ENCODE measurements at regions not wholly inside any gene's neighbourhood (a gene's known extent, or its start where the extent isn't known, plus 50 kb on each side); places are given as distances from the start of the nearest gene placed in this dataset.

DNA sequence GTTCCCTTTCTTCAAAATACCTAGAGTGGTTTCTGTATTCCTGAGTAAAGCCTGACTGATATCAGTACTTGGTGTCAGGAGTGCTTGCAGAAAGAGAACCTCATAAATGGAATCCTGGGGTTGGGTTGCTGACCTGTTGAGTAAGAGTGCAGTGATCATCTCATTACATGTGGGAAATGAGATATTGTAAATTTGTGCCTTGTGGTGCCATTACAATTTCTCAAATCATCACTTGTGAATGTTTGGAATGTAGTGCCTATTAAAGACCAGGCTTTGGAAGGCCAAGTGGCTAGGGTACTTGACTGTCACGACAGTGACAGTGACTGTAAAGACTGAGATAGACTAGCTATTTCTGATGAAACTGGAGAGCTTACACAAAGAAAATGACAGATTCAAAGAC is 176.7 kb upstream of the CTTNBP2NL start (continued):
- TF ChIP-seq, protein P1, sequence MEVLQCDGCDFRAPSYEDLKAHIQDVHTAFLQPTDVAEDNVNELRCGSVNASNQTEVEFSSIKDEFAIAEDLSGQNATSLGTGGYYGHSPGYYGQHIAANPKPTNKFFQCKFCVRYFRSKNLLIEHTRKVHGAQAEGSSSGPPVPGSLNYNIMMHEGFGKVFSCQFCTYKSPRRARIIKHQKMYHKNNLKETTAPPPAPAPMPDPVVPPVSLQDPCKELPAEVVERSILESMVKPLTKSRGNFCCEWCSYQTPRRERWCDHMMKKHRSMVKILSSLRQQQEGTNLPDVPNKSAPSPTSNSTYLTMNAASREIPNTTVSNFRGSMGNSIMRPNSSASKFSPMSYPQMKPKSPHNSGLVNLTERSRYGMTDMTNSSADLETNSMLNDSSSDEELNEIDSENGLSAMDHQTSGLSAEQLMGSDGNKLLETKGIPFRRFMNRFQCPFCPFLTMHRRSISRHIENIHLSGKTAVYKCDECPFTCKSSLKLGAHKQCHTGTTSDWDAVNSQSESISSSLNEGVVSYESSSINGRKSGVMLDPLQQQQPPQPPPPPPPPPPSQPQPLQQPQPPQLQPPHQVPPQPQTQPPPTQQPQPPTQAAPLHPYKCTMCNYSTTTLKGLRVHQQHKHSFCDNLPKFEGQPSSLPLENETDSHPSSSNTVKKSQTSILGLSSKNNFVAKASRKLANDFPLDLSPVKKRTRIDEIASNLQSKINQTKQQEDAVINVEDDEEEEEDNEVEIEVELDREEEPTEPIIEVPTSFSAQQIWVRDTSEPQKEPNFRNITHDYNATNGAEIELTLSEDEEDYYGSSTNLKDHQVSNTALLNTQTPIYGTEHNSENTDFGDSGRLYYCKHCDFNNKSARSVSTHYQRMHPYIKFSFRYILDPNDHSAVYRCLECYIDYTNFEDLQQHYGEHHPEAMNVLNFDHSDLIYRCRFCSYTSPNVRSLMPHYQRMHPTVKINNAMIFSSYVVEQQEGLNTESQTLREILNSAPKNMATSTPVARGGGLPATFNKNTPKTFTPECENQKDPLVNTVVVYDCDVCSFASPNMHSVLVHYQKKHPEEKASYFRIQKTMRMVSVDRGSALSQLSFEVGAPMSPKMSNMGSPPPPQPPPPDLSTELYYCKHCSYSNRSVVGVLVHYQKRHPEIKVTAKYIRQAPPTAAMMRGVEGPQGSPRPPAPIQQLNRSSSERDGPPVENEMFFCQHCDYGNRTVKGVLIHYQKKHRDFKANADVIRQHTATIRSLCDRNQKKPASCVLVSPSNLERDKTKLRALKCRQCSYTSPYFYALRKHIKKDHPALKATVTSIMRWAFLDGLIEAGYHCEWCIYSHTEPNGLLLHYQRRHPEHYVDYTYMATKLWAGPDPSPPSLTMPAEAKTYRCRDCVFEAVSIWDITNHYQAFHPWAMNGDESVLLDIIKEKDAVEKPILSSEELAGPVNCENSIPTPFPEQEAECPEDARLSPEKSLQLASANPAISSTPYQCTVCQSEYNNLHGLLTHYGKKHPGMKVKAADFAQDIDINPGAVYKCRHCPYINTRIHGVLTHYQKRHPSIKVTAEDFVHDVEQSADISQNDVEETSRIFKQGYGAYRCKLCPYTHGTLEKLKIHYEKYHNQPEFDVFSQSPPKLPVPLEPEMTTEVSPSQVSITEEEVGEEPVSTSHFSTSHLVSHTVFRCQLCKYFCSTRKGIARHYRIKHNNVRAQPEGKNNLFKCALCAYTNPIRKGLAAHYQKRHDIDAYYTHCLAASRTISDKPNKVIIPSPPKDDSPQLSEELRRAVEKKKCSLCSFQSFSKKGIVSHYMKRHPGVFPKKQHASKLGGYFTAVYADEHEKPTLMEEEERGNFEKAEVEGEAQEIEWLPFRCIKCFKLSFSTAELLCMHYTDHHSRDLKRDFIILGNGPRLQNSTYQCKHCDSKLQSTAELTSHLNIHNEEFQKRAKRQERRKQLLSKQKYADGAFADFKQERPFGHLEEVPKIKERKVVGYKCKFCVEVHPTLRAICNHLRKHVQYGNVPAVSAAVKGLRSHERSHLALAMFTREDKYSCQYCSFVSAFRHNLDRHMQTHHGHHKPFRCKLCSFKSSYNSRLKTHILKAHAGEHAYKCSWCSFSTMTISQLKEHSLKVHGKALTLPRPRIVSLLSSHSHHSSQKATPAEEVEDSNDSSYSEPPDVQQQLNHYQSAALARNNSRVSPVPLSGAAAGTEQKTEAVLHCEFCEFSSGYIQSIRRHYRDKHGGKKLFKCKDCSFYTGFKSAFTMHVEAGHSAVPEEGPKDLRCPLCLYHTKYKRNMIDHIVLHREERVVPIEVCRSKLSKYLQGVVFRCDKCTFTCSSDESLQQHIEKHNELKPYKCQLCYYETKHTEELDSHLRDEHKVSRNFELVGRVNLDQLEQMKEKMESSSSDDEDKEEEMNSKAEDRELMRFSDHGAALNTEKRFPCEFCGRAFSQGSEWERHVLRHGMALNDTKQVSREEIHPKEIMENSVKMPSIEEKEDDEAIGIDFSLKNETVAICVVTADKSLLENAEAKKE (CRISPR knock-in tag; IDR thresholded peaks at IDR 0.05) = no peak
- TF ChIP-seq, protein P2, sequence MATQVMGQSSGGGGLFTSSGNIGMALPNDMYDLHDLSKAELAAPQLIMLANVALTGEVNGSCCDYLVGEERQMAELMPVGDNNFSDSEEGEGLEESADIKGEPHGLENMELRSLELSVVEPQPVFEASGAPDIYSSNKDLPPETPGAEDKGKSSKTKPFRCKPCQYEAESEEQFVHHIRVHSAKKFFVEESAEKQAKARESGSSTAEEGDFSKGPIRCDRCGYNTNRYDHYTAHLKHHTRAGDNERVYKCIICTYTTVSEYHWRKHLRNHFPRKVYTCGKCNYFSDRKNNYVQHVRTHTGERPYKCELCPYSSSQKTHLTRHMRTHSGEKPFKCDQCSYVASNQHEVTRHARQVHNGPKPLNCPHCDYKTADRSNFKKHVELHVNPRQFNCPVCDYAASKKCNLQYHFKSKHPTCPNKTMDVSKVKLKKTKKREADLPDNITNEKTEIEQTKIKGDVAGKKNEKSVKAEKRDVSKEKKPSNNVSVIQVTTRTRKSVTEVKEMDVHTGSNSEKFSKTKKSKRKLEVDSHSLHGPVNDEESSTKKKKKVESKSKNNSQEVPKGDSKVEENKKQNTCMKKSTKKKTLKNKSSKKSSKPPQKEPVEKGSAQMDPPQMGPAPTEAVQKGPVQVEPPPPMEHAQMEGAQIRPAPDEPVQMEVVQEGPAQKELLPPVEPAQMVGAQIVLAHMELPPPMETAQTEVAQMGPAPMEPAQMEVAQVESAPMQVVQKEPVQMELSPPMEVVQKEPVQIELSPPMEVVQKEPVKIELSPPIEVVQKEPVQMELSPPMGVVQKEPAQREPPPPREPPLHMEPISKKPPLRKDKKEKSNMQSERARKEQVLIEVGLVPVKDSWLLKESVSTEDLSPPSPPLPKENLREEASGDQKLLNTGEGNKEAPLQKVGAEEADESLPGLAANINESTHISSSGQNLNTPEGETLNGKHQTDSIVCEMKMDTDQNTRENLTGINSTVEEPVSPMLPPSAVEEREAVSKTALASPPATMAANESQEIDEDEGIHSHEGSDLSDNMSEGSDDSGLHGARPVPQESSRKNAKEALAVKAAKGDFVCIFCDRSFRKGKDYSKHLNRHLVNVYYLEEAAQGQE (IDR thresholded peaks at IDR 0.05; ENCODE audit: unreplicated experiment) = no peak
- TF ChIP-seq ZNF114 (CRISPR knock-in tag; IDR thresholded peaks at IDR 0.05) (no peak), POLR2AphosphoS5 (IDR thresholded peaks at IDR 0.05; ENCODE audit: low read depth) (no peak)

DNA sequence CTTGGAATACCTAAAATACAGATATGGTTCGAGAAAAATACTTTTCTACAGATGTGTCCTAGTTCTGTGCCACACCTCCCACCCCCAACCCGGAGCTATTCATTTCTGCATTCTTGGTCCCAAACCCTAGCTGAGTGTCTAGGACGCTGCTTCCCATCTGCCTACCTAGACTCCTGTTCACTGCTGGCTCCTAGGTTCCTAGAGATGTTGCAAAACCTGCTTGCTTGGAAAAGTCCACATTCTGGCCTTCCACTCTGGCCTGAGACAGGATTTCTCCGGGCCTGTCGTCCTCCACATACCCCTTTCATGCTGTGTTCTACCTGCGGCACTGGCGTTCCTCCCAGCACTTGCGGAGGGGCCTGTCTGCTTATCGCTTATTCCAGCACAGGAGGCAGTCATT is 165.8 kb upstream of the CTTNBP2NL start:
- Histone ChIP-seq H3K36me3 (ENCODE audit: insufficient read depth) (no peaks in the 10 kb centered on the region), H3K4me3 (no peak overlapping the region), H3K27me3 (ENCODE audit: insufficient read depth) (no peaks in the 10 kb centered on the region), H4K20me1 (replicated peaks; ENCODE audit: insufficient read depth) (no peaks in the 10 kb centered on the region), H3K4me1 (ENCODE audit: insufficient read depth) (peaks cover 19% of the 10 kb centered on the region), H3K27ac (ENCODE audit: low read depth) (no peak overlapping the region), H2AFZ (no peak overlapping the region), H3K4me2 (no peak overlapping the region), H3F3A (replicated peaks; ENCODE audit: low read depth) (no peaks in the 10 kb centered on the region), H3K9me2 (ENCODE audit: insufficient read depth) (peaks cover 5% of the 10 kb centered on the region; the same call in 1 of the 2 replicates), H3K79me2 (replicated peaks; ENCODE audit: insufficient read depth) (no peaks in the 10 kb centered on the region)
- DNase-seq (ENCODE audit: low spot score) = no peak
- no peak for ATAC-seq
- H3K36me3 Mint-ChIP-seq (ENCODE audit: low read depth) = peaks cover 6% of the 10 kb centered on the region; the same call in 2 of the 3 replicates
- no peaks in the 10 kb centered on the region for H3K27me3 Mint-ChIP-seq (ENCODE audit: insufficient read depth, low read depth, poor library complexity)
- peaks cover 14% of the 10 kb centered on the region; the same call in 2 of the 3 replicates for H3K9me3 Mint-ChIP-seq
- H3K27ac Mint-ChIP-seq = no peak overlapping the region
- peaks cover 15% of the 10 kb centered on the region for H3K4me1 Mint-ChIP-seq
- H3K4me3 Mint-ChIP-seq = no peak overlapping the region
- TF ChIP-seq ZNF114 (CRISPR knock-in tag; IDR thresholded peaks at IDR 0.05) = no peak
- TF ChIP-seq, protein P3, sequence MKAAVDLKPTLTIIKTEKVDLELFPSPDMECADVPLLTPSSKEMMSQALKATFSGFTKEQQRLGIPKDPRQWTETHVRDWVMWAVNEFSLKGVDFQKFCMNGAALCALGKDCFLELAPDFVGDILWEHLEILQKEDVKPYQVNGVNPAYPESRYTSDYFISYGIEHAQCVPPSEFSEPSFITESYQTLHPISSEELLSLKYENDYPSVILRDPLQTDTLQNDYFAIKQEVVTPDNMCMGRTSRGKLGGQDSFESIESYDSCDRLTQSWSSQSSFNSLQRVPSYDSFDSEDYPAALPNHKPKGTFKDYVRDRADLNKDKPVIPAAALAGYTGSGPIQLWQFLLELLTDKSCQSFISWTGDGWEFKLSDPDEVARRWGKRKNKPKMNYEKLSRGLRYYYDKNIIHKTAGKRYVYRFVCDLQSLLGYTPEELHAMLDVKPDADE (IDR thresholded peaks at IDR 0.05) = no peak
- TF ChIP-seq JUNB (IDR thresholded peaks at IDR 0.05; ENCODE audit: unreplicated experiment) = no peak
- TF ChIP-seq STAT1 (IDR thresholded peaks at IDR 0.05; ENCODE audit: unreplicated experiment) = no peak
- no peak for TF ChIP-seq ZNF331 (CRISPR knock-in tag; IDR thresholded peaks at IDR 0.05; ENCODE audit: low read depth)
- TF ChIP-seq, protein P2 (IDR thresholded peaks at IDR 0.05; ENCODE audit: unreplicated experiment) = no peak
- TF ChIP-seq NANOG (IDR thresholded peaks at IDR 0.05; ENCODE audit: borderline replicate concordance) = no peak
- no peak for TF ChIP-seq EZH2 (IDR thresholded peaks at IDR 0.05; ENCODE audit: low read depth, unreplicated experiment)
- no peak for TF ChIP-seq POLR2AphosphoS5 (IDR thresholded peaks at IDR 0.05; ENCODE audit: low read depth)
